Stimulated activated memory B cell treated with anti-CD40 and anti-IgM and Interleukin-4, amounts not matched to agents 10 μg/mL and 1 μg/mL and 100 μg/mL, for 72 hours (primary cell): ENCODE measurements at regions not wholly inside any gene's neighbourhood (a gene's known extent, or its start where the extent isn't known, plus 50 kb on each side); places are given as distances from the start of the nearest gene placed in this dataset.

Experiments used
- ATAC-seq: fragments of 150-1000 bp; cut with Tn5 transposase; 2 replicates; pipeline ENCODE4 v1.10.0; 2021
- H3K27ac Mint-ChIP-seq: one replicate; pipeline ENCODE4 v1.8.0; 2022; ENCODE audit warnings: mild to moderate bottlenecking, mixed read lengths
- H3K27me3 Mint-ChIP-seq: one replicate; pipeline ENCODE4 v1.8.0; 2022; ENCODE audit warnings: mixed read lengths
- H3K36me3 Mint-ChIP-seq: one replicate; pipeline ENCODE4 v1.8.0; 2022; ENCODE audit warnings: mixed read lengths
- H3K4me1 Mint-ChIP-seq: one replicate; pipeline ENCODE4 v1.8.0; 2022; ENCODE audit warnings: mixed read lengths
- H3K4me3 Mint-ChIP-seq: one replicate; pipeline ENCODE4 v1.8.0; 2022; ENCODE audit warnings: mild to moderate bottlenecking, moderate library complexity, mixed read lengths
- H3K9me3 Mint-ChIP-seq: one replicate; pipeline ENCODE4 v1.8.0; 2022; ENCODE audit warnings: mixed read lengths

- Mint-ChIP-seq H3K9me3 (no peaks in the 10 kb centered on the region), H3K27me3 (no peaks in the 10 kb centered on the region), H3K4me1 (peaks cover 17% of the 10 kb centered on the region), H3K4me3 (no peak overlapping the region), H3K27ac (no peak overlapping the region), H3K36me3 (no peaks in the 10 kb centered on the region)
- no peak for ATAC-seq
Measured at GRCh38 chr1:17967623-17968255, 139.9 kb upstream of the IGSF21 start.

- no peaks in the 10 kb centered on the region for H3K36me3 Mint-ChIP-seq
- ATAC-seq = peak; percentile 81
- no peak overlapping the region for H3K27ac Mint-ChIP-seq
- H3K4me1 Mint-ChIP-seq = peaks cover 17% of the 10 kb centered on the region
- peaks cover 9% of the 10 kb centered on the region for H3K27me3 Mint-ChIP-seq
- no peaks in the 10 kb centered on the region for H3K9me3 Mint-ChIP-seq
- H3K4me3 Mint-ChIP-seq = no peak overlapping the region
Measured at GRCh38 chr1:17970757-17971156, 136.8 kb upstream of the IGSF21 start.

- no peak for ATAC-seq
- Mint-ChIP-seq H3K4me1 (peaks cover 17% of the 10 kb centered on the region), H3K36me3 (no peaks in the 10 kb centered on the region), H3K9me3 (no peaks in the 10 kb centered on the region), H3K27ac (no peak overlapping the region), H3K27me3 (peaks cover 9% of the 10 kb centered on the region), H3K4me3 (no peak overlapping the region)
Measured at GRCh38 chr1:17973694-17974093, 133.9 kb upstream of the IGSF21 start.

GRCh38 chr1:17976854-17977253 is 130.7 kb upstream of the IGSF21 start:
- Mint-ChIP-seq H3K27me3 (peaks cover 24% of the 10 kb centered on the region), H3K4me3 (no peak overlapping the region), H3K9me3 (no peaks in the 10 kb centered on the region), H3K4me1 (no peaks in the 10 kb centered on the region), H3K36me3 (no peaks in the 10 kb centered on the region), H3K27ac (no peak overlapping the region)
- ATAC-seq = no peak

GRCh38 chr1:17978016-17978415 is 129.6 kb upstream of the IGSF21 start:
- Mint-ChIP-seq H3K4me1 (no peaks in the 10 kb centered on the region), H3K9me3 (no peaks in the 10 kb centered on the region), H3K36me3 (no peaks in the 10 kb centered on the region), H3K4me3 (no peak overlapping the region), H3K27ac (no peak overlapping the region), H3K27me3 (peaks cover 34% of the 10 kb centered on the region)
- ATAC-seq = no peak

- H3K27ac Mint-ChIP-seq = no peak overlapping the region
- no peaks in the 10 kb centered on the region for H3K36me3 Mint-ChIP-seq
- H3K4me1 Mint-ChIP-seq = no peaks in the 10 kb centered on the region
- ATAC-seq = no peak
- no peaks in the 10 kb centered on the region for H3K9me3 Mint-ChIP-seq
- peaks cover 29% of the 10 kb centered on the region for H3K27me3 Mint-ChIP-seq
- H3K4me3 Mint-ChIP-seq = no peak overlapping the region
Measured at GRCh38 chr1:17979815-17980214, 127.8 kb upstream of the IGSF21 start.

GRCh38 chr1:17982197-17982596 is 125.4 kb upstream of the IGSF21 start:
- peaks cover 25% of the 10 kb centered on the region for H3K27me3 Mint-ChIP-seq
- no peak for ATAC-seq

GRCh38 chr1:17984583-17984982 is 123.0 kb upstream of the IGSF21 start:
- Mint-ChIP-seq H3K36me3 (no peaks in the 10 kb centered on the region), H3K4me1 (no peaks in the 10 kb centered on the region), H3K4me3 (no peak overlapping the region), H3K9me3 (peaks cover 3% of the 10 kb centered on the region), H3K27ac (no peak overlapping the region), H3K27me3 (peaks cover 25% of the 10 kb centered on the region)
- no peak for ATAC-seq

More at GRCh38 chr1:17982197-17982596, 125.4 kb upstream of the IGSF21 start:
- Mint-ChIP-seq H3K36me3 (no peaks in the 10 kb centered on the region), H3K4me1 (no peaks in the 10 kb centered on the region), H3K27ac (no peak overlapping the region), H3K9me3 (peaks cover 2% of the 10 kb centered on the region), H3K4me3 (no peak overlapping the region)

- H3K4me1 Mint-ChIP-seq = no peaks in the 10 kb centered on the region
- no peak for ATAC-seq
Measured at GRCh38 chr1:17986156-17986555, 121.4 kb upstream of the IGSF21 start.

GRCh38 chr1:17990401-17990800 is 117.2 kb upstream of the IGSF21 start:
- peaks cover 9% of the 10 kb centered on the region for H3K9me3 Mint-ChIP-seq
- no peak for ATAC-seq
- no peak overlapping the region for H3K27ac Mint-ChIP-seq
- H3K4me3 Mint-ChIP-seq = no peak overlapping the region
- no peaks in the 10 kb centered on the region for H3K36me3 Mint-ChIP-seq
- peaks cover 8% of the 10 kb centered on the region for H3K27me3 Mint-ChIP-seq
- no peaks in the 10 kb centered on the region for H3K4me1 Mint-ChIP-seq

More at GRCh38 chr1:17986156-17986555, 121.4 kb upstream of the IGSF21 start:
- Mint-ChIP-seq H3K36me3 (no peaks in the 10 kb centered on the region), H3K9me3 (peaks cover 6% of the 10 kb centered on the region), H3K27me3 (peaks cover 15% of the 10 kb centered on the region), H3K27ac (no peak overlapping the region), H3K4me3 (no peak overlapping the region)

- Mint-ChIP-seq H3K27ac (no peak overlapping the region), H3K36me3 (no peaks in the 10 kb centered on the region), H3K27me3 (peaks cover 8% of the 10 kb centered on the region), H3K9me3 (peaks cover 9% of the 10 kb centered on the region), H3K4me3 (no peak overlapping the region), H3K4me1 (no peaks in the 10 kb centered on the region)
- no peak for ATAC-seq
Measured at GRCh38 chr1:17991996-17992395, 115.6 kb upstream of the IGSF21 start.

GRCh38 chr1:17992800-17993199 is 114.8 kb upstream of the IGSF21 start:
- peaks cover 8% of the 10 kb centered on the region for H3K27me3 Mint-ChIP-seq
- no peak overlapping the region for H3K27ac Mint-ChIP-seq
- no peak overlapping the region for H3K4me3 Mint-ChIP-seq
- H3K9me3 Mint-ChIP-seq = peaks cover 6% of the 10 kb centered on the region
- ATAC-seq = no peak
- H3K4me1 Mint-ChIP-seq = no peaks in the 10 kb centered on the region
- H3K36me3 Mint-ChIP-seq = no peaks in the 10 kb centered on the region

GRCh38 chr1:17994046-17994445 is 113.6 kb upstream of the IGSF21 start:
- peaks cover 8% of the 10 kb centered on the region for H3K27me3 Mint-ChIP-seq
- no peaks in the 10 kb centered on the region for H3K4me1 Mint-ChIP-seq
- H3K9me3 Mint-ChIP-seq = peaks cover 6% of the 10 kb centered on the region
- no peaks in the 10 kb centered on the region for H3K36me3 Mint-ChIP-seq
- H3K27ac Mint-ChIP-seq = no peak overlapping the region
- no peak for ATAC-seq
- no peak overlapping the region for H3K4me3 Mint-ChIP-seq

- Mint-ChIP-seq H3K27ac (no peak overlapping the region), H3K36me3 (no peaks in the 10 kb centered on the region), H3K4me3 (no peak overlapping the region), H3K27me3 (peaks cover 11% of the 10 kb centered on the region), H3K9me3 (peaks cover 4% of the 10 kb centered on the region), H3K4me1 (peaks cover 2% of the 10 kb centered on the region)
- ATAC-seq = no peak
Measured at GRCh38 chr1:17995480-17995879, 112.1 kb upstream of the IGSF21 start.

GRCh38 chr1:17998889-17999288 is 108.7 kb upstream of the IGSF21 start:
- peaks cover 20% of the 10 kb centered on the region for H3K27me3 Mint-ChIP-seq
- no peaks in the 10 kb centered on the region for H3K36me3 Mint-ChIP-seq
- peaks cover 6% of the 10 kb centered on the region for H3K4me1 Mint-ChIP-seq
- H3K4me3 Mint-ChIP-seq = no peak overlapping the region
- no peak for ATAC-seq
- peaks cover 2% of the 10 kb centered on the region for H3K9me3 Mint-ChIP-seq
- no peak overlapping the region for H3K27ac Mint-ChIP-seq

GRCh38 chr1:17999884-18000283 is 107.7 kb upstream of the IGSF21 start:
- H3K36me3 Mint-ChIP-seq = no peaks in the 10 kb centered on the region

More at GRCh38 chr1:17999884-18000283, 107.7 kb upstream of the IGSF21 start:
- peaks cover 1% of the 10 kb centered on the region for H3K9me3 Mint-ChIP-seq
- H3K4me3 Mint-ChIP-seq = no peak overlapping the region
- no peak overlapping the region for H3K27ac Mint-ChIP-seq
- H3K27me3 Mint-ChIP-seq = peaks cover 20% of the 10 kb centered on the region
- peaks cover 6% of the 10 kb centered on the region for H3K4me1 Mint-ChIP-seq
- ATAC-seq = no peak
